CD4-positive, alpha-beta T cell treated with Interleukin-4 for 4 hours (primary cell): ENCODE measurements at regions not wholly inside any gene's neighbourhood (a gene's known extent, or its start where the extent isn't known, plus 50 kb on each side); places are given as distances from the start of the nearest gene placed in this dataset.
"Not testable (repeated sequence)": the region's sequence is repeated elsewhere in the genome, so short reads cannot be mapped to it uniquely, and the experiment has no call there.

Experiments used
- DNase-seq: peaks from one replicate; pipeline ENCODE4 v3.0.0-alpha.2; 2020

GRCh38 chr6:144901412-144901811 is 616.3 kb downstream of the UTRN start:
- no peak for DNase-seq

DNA sequence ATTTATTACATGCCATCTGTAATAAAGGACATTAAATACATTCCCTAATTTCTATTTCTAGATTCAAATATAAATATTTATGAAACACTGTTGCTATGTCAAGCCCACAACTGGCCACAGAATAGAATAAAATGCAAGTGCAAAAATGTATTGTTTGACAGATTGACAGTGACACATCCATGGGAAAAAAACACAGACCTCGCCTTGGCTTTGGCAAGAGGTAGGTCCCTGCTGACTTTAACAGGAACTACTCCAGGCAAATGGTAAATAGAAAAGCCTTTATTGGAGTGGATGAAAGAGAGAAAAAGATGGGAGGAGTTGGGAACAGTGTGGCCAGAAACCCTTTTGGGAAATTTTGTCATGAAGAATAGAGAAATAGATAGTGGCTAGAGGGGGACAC is 622.9 kb downstream of the UTRN start:
- DNase-seq, result no peak

DNA sequence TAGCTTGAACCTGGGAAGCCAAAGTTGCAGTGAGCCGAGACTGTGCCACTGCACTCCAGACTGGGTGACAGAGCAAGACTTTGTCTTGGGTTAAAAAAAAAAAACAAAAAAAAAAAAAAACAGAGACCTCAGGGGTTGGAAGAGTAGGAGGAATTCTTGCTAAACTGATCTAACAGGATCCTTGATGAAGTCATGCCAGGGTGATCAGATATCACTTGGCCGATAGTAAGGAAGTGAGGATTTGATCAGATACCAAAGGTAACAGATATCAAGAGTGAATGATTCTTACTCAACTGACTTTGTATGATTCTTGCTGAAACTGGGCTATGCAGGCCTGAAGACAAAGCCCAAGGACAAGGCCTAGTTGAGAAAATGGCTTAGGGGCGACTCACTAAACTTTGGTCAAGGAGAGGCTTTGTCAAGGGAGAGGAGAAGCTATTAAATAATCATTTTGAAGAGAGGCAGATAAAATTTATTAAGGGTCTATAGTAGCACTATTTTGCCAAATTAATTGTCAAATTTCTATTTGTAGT is 624.7 kb downstream of the UTRN start:
- DNase-seq, result no peak

- no peak for DNase-seq
Observed at GRCh38 chr6:144911322-144911721, 626.2 kb downstream of the UTRN start.

GRCh38 chr6:144912474-144912873 is 627.3 kb downstream of the UTRN start:
- DNase-seq, result no peak

DNA sequence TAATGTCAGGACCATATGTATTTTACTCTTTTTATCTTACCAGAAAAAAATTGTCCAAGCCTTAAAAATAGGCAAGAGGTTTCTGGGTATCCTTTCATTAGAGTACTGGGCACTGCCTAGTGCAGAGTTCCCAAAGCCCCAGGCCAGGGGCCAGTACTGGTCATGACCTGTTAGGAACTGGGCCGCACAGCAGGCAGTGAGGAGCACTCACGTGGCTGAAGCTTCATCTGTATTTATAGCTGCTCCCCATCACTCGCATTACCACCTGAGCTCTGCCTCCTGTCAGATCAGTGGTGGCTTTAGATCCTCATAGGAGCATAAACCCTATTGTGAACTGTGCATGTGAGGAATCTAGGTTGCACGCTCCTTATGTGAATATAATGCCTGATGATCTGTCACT is 632.9 kb downstream of the UTRN start:
- DNase-seq, result no peak

DNA sequence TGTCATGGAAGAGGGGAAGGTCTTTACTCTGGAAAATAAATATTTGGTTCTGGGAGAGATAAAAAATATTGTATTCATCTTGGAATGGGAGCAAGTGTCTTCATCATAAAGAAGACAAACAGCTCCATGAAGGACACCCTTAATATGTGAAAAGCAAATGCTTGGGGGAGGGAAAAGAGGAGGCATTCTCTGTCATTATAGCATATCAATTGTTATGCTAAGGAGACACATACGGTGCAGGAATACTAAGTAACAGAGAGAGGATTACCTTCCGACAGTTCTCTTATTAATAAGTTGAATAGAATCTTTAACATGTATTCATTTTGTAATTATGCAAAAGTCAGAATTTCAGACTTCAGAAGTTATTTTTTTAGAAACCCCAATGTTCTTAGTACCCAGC is 634.4 kb downstream of the UTRN start:
- DNase-seq, result no peak

DNA sequence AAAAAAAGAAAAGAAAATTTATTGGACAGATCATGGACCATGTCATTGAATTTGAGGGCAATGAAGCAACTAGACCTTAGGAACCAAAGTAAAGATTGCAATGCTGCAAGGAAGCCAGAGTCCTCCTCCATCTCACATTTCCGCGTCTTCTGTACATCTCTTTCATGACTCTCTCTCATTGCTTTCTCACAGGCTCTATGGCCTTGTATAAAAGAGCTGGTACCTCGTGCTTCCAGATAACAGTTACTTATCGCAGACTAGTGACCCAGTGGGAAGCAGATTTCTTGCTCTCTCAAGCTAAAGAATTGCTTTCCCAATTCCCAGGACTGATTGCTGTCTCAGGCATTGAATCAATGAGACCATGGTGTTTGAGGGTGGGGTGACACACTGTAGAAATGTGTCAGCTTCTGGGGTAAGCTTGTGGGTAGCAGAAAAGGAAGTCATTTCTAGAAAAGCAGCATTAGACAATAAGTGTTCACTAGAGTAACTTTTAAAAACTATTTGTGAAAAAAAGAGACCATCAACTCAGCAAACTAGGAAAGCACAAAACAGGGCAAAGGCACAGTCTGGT is 635.3 kb downstream of the UTRN start:
- no peak for DNase-seq

GRCh38 chr6:144921206-144921975 is 636.3 kb downstream of the UTRN start:
- no peak for DNase-seq

DNA sequence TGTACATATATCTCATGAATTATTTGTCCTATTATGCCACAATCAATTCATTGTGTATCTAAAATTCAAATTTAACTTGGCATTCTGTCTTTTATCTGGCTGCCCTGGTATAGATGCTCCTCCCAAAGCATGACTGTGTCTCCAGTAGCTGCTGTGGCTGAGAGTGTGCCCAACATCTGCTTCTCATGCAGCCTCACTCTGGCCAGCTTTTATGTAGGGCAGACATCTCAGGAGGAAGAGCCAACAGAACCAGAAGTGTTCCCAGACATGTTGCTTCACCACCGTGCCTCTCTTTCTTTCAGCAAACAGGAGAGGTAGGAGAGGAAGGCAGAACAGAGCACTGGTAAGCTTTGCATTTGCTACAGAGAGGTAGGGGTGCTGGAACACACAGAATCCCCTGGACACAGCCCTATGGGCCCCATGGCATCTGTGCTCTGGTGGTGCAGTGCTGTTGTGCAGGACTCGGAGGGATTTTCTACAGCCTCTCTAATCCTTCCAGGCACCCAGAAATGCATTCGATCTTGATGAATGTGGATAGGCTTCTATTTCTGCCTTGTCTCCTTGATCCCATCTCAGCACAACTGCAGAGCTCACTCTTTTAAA is 637.1 kb downstream of the UTRN start:
- no peak for DNase-seq

DNA sequence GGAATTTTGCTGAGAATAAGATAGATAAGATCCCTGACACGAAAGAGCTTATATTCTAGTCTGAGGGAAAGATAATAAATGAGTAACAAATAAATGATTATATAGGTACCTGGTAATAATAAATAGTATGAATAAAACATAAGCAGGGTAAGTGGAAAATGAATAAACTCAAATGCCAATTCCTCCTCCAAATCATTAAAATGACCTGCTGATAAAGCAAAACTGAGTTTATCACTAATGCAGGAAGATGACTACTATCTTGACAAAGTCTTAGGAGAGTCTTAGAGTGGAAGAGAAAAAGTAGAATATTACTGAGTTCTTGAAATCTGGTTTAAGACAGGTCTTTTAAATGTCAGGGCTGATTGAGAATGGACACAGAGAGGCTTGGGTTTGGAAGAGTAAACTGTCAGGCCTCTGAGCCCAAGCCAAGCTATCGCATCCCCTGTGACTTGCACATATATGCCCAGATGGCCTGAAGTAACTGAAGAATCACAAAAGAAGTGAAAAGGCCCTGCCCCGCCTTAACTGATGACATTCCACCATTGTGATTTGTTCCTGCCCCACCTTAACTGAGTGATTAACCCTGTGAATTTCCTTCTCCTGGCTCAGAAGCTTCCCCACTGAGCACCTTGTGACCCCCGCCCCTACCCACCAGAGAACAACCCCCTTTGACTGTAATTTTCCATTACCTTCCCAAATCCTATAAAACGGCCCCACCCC is 637.8 kb downstream of the UTRN start:
- not testable (repeated sequence) for DNase-seq

- not testable (repeated sequence) for DNase-seq
Observed at GRCh38 chr6:144923491-144923787, 638.3 kb downstream of the UTRN start.

GRCh38 chr6:144928847-144929246 is 643.7 kb downstream of the UTRN start:
- DNase-seq, result no peak

DNA sequence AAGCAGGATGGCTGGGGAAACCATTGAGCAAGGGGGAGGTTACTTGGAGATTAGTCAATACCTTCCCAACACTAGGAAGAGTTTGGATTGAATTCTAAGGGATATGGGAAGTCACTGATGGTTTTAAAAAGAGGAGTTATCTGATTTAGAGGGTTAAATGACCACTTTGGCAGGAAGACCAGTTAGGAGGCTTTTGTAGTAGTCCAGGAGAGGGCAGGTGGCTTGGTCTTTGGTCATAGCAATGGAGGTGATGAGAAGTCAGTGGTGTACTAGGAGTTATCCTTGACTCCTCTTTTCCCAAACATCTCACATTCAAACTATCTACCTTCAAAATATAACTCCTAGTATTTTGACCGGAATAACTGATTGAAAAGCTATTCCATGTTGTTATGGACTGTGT is 644.1 kb downstream of the UTRN start:
- DNase-seq, result no peak

DNA sequence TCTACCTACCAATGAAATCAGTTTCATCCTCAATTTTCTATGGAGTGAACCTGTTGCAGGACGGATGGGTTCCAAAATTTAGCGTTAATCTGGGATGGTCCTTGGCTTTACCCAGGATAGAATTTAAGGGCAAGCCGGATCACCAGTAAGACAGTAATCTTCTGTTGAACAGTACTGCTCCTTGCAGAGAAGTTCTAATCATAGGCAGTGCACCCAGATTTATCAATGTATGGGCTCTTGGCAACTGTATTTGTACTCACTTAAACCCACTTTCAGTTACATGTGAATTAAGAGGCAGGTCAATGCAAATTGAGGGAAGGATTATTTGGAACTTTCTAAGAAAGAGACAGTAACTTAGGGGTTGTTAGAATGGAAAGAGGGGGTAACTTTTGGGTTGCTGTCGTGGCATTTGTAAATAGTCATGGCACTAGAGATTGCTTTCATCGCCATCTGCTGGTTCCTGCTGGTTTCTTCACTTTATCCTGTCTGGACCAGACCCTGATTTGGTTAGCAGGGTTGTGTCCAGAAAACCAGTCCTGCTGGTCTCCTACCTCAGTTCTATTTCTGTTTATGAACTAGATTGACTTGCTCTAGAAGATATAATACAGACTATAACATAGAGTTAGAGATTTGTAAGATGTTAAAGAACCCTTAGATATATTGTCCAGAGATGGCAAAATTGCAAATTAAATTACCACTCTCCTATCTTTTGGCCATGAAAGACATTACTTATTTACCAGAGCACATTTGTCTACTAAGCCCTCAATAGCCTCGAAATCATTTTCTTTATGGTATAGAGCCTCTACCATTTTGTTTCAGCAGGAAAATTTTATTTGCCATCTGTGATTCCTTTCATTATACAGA is 646.3 kb downstream of the UTRN start:
- peak; percentile 15 for DNase-seq

DNA sequence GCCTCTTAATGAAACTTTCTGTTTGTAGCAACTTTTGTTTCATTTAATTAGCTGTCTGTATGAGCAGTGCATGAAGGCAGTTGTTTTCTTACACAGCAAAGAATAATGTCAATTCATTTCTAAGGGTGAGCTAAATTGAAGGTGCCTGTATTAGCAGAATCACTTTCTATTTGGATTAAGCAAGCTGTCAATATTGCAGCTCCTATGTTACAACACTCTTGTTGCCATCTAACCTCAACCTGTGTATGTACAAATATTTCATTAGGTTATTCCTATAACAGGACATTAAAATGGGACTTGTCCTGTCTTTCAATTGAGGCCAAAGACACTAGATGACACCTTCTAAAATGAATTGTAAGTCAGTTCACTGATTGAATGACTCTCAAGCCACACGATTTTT is 647.5 kb downstream of the UTRN start:
- no peak for DNase-seq

GRCh38 chr6:144935181-144935580 is 650.0 kb downstream of the UTRN start:
- DNase-seq, result no peak

DNA sequence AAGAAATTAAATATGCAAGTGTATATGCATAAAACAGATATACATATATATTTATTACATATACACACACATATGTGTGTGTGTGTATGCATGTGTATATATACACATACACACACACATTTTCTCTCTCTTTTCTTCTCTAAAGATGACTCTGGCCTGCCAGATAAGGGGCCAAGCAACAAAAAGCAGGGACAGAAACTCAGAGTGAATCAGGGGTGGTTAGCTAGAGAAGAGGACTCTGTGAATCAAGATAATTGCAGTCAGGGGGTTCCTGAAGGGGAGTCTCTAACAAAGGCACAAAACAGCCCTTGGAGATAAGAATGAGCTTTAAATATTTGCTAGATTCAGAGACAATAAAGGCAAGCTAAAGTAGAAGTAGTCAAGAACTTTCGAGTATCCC is 650.5 kb downstream of the UTRN start:
- DNase-seq, result no peak

DNA sequence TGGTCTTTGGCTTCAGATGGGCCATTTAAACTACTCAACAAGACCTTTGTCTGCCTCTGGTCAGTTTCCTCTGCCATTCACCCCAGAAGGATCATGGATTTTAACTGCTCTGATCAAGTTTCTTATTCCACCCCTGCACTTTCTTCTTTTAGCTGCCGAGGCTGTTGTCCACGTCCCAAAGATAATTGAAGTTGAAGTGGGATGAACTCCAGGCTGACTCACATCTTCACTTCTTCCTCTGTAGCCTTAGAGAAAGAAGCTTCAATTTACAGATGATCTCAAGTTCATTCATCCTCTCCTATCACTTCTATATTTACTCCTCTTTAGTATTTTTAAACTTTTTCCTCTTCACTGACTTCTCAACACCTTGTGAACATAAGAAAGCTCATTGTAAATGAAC is 651.6 kb downstream of the UTRN start:
- DNase-seq, result no peak

GRCh38 chr6:144939921-144940320 is 654.8 kb downstream of the UTRN start:
- no peak for DNase-seq

DNA sequence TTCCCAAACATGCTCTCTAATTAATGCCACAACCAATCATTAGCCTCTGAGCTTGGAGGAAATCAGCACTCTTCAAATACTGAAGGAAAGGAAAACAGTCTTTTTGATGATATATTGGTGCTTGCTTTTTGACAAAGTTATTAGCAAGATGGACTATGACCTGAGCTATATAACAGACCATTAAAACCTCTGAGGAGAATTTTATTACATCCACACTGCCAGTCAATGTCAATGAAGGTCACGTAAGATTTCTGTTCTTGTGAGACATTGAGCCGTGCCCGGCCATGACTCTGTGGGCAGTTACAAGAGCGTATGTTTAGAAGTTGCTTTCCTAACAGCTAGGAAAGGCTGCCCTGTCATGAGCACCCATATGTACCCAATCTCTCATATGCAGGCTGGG is 659.0 kb downstream of the UTRN start:
- no peak for DNase-seq

- no peak for DNase-seq
Observed at GRCh38 chr6:144947398-144947976, 662.4 kb downstream of the UTRN start.
